Colon (tissue), 2 donors: ENCODE measurements at regions not wholly inside any gene's neighbourhood (a gene's known extent, or its start where the extent isn't known, plus 50 kb on each side); places are given as distances from the start of the nearest gene placed in this dataset.

ENCODE experiments used
- FAIRE-seq: peaks from 2 replicates; lab custom pipeline; 2012; peaks lifted over from hg19 to GRCh38; lab: Jason Lieb, UNC
- donor health status: control.
- donor health status: control.

GRCh38 chr13:105530468-105530867 is 1005.0 kb downstream of the EFNB2 start:
- FAIRE-seq: no peak

- FAIRE-seq: no peak
Measured at GRCh38 chr13:105527127-105527526, 1008.3 kb downstream of the EFNB2 start.

- no peak for FAIRE-seq
Measured at GRCh38 chr13:105519771-105520170, 1015.7 kb downstream of the EFNB2 start.

DNA sequence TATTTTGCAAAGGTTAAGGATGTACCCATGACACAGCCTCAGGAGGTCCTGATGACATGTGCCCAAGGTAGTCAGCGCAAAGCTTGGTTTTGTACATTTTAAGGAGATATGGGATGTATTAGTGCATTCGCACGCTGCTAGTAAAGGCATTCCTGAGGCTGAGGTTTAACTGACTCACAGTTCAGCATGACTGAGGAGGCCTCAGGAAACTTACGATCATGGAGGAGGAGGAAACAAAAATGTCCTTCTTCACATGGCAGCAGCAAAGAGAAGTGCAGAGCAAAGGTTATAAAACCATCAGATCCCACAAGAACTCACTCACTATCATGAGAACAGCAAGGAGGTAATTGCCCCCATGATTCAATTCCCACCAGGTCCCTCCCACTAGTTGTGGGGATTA is 1017.4 kb downstream of the EFNB2 start:
- no peak for FAIRE-seq

- no peak for FAIRE-seq
Measured at GRCh38 chr13:105514401-105514800, 1021.1 kb downstream of the EFNB2 start.

DNA sequence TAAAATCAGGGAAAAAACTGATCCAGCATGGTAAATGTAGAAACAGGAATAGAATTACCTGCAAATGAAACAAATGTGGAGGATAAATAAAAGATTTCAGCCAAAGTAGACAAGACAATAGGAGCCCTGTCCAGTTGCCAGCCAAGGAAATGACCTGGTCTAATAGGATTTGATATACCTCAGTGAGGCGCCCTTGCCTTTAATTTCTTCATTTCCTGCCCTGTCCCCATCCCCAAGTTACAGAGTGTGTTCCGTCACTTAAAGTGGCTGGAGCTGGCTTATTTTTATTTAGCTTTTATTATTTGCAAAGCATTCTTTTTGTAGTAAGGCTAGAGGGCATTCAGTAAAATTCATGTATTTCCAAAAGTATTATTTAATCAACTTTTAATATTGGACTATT is 1022.0 kb downstream of the EFNB2 start:
- FAIRE-seq: no peak

GRCh38 chr13:105509981-105510762 is 1025.3 kb downstream of the EFNB2 start:
- FAIRE-seq: no peak

DNA sequence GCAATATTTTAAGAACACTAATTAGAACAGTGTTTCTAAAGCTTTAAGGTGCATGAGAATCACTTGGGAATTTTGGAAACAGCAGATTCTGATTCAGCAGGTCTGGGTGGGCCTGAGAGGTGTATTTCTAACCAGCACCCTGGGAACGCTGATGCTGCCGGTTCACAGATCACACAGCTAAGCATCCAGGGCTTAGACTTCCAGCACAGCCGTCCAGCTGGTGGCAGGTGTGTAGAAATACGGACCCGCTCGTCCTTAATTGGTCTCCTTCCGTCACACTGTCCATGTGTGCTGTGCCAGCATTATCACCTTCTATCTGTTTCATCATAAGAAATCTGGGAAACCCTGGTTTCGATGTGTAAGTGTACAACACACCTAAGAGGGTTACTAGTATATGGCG is 1029.0 kb downstream of the EFNB2 start:
- no peak for FAIRE-seq

DNA sequence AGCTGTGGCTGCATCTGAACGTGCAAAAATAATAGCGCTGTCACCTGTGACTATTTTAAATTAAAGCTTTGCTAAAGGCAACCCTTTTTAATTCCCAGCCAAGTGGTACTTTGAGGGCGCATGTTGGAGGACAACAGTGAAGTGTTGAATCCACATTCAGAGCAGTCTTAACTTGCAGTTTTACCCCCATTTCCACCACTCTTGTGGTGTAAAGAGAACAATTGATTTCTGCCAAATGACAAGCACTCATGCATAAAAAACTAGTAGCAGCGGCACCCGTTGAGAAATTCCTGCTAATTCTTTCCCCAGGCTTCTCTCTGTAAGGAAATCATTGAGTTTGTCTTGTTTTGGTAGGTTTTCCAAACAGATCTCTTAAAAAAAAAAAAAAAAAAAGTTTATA is 1033.3 kb downstream of the EFNB2 start:
- no peak for FAIRE-seq

- FAIRE-seq: no peak
Measured at GRCh38 chr13:105497597-105497996, 1037.9 kb downstream of the EFNB2 start.

DNA sequence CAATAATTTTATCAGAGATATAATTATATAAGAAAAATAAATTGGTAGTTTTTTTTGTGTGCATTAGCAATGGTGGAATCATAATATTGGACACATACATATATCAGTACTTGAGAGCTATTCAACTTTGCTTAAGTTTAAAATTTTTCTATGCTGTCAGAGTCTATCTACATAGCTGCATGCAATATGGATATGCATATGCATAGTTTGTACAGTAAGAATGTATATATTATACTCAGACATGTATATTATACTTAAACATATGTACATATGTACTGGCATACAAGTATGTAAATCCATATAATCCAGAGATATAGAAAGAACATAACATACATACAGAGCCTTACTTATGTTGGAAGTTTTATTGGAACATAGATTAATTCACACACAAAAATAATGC is 1043.2 kb downstream of the EFNB2 start:
- no peak for FAIRE-seq

GRCh38 chr13:105491345-105491744 is 1044.1 kb downstream of the EFNB2 start:
- no peak for FAIRE-seq

- no peak for FAIRE-seq
Measured at GRCh38 chr13:105485081-105485480, 1050.4 kb downstream of the EFNB2 start.

DNA sequence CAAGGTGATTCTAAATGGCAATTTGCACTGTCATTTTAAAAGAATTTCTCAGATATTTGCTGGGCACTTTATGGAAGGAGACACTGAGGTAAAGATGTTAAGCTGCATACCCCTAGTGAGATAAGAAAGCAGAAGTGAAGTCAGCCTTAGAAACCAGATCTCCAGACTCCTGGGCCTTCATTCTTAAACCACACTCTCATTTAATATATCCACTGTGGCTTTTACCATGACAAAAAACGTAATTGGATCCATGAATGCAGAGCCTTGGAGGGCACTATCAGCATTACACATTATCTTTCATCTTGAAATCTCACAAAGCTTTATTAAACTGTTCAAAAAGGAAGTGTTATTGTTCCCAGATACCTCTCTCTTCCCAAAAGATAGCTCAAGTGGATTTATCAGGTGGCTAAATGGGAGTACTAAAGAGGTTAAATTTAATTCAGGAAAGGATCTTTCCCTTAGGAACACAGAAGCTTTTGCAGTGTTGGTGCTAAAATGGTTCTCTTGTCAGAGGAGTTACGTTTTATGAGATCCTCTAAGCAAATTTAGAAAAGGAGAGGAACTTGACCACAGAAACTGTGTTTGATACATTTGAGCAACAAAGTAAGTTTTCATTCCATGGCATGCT is 1060.4 kb downstream of the EFNB2 start:
- FAIRE-seq: no peak

- no peak for FAIRE-seq
Measured at GRCh38 chr13:105471673-105472072, 1063.8 kb downstream of the EFNB2 start.

GRCh38 chr13:105466376-105466775 is 1069.1 kb downstream of the EFNB2 start:
- no peak for FAIRE-seq

DNA sequence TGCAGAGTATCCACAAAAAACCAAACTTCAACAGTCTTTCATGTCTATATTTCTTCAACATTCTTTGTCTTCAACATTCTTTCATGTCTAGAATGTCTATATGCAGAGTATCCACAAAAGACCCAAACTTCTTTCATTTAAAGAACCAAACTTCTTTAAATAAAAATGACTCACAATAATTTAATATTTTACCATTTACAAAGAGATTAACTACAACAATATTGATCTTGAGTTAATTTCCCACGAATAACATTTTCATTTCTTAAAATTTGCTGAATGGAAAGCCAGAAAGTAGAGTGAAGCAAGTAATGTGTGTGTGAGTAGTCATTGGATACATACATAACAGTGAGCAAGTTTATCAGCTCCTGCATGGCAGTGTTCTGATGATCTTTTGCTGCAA is 1069.7 kb downstream of the EFNB2 start, which contains the start of gene DAOA:
Gene DAOA (plus strand): TSS at position 301 of the 400 bp plus-strand sequence.
- no peak for FAIRE-seq

DNA sequence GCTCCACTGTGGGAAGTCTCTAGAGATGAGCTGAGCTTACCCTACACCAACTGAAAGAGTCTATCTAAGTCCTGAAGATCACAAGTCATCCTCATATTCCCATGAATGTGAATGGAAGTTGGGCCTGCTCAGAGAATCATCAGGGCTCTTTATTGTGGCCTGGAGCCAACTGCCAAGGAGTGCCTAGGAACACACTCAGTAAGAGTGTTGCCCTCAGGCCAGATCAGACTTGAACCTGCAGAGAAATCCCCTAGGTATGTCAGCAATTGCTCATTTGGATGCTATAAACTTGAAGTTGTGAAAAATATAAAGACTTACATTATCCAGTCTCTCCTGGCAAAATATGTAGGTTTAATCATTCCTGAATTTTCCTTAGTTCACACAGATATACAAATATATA is 1070.2 kb downstream of the EFNB2 start:
- no peak for FAIRE-seq

DNA sequence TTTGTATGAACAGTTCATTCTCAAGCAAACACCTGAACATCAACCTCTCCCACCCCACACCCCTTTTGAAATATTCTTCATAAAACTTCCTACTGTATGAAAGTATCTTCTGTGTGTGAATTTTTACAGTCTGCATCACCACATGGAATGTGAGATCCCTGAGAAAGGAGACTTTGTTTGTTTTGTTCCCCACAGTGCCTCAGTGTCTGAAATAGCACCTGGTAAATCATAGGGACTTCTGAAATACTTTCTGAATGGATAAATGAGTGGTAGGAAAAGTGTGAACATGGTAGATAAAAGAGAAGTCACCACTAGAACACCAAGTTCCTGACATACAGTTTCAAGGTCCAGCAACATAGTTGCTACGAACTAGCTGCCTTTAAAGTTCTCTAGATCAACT is 1071.2 kb downstream of the EFNB2 start:
- FAIRE-seq: no peak

- no peak for FAIRE-seq
Measured at GRCh38 chr13:105463011-105463501, 1072.4 kb downstream of the EFNB2 start.

GRCh38 chr13:105462098-105462497 is 1073.4 kb downstream of the EFNB2 start:
- no peak for FAIRE-seq

- FAIRE-seq: no peak
Measured at GRCh38 chr13:105452895-105453294, 1082.6 kb downstream of the EFNB2 start.

DNA sequence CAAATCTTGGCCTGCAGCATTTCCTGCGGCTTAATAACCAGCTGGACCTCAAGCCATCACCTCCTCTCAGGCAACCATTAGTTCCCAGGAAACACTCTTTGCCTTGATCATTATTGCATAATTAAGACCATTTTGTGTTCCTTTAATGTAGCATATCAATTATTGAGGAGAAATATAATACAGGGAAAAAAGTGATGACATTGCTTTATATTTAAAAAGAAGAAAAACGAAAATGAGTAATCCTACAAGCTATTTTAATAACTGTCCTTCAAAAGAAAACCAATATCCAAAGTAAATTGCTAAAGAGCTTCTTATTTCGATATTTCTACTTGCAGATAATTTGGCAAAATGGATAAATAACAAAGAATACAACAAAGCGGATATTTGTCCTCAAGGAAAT is 1084.7 kb downstream of the EFNB2 start:
- no peak for FAIRE-seq

DNA sequence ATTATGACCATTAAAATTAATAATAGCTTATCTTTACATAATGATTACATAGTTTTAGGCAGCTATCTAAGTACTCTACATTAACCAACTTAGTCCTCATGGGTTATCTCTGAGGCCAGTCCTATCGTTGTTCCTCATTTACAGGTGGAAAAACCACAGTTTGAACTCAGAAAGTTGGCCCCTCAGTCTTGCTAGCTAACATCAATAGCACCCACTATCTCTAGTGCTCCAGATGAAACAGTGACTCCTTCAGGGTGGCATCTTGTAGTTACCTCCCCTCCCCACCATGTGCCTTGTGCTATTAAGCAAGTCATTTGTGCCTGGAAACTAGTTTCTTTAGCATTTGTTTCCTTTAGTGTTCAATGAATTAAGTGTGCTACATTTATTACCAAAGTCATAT is 1086.7 kb downstream of the EFNB2 start:
- no peak for FAIRE-seq
